Urinary bladder (tissue), 3 donors: ENCODE measurements at regions not wholly inside any gene's neighbourhood (a gene's known extent, or its start where the extent isn't known, plus 50 kb on each side); places are given as distances from the start of the nearest gene placed in this dataset.

Source experiments
- DNase-seq: peaks from one replicate; pipeline ENCODE4 v3.0.0-alpha.2; 2015; ENCODE audit errors: extremely low spot score
- H3K27ac ChIP-seq: one replicate; pipeline ENCODE4 v1.5.1; 2013; ENCODE audit warnings: low read depth, mild to moderate bottlenecking, moderate library complexity
- H3K36me3 ChIP-seq: one replicate; pipeline ENCODE4 v1.6.1; 2013; ENCODE audit warnings: mild to moderate bottlenecking, moderate library complexity; ENCODE audit not compliant: insufficient read depth
- H3K4me1 ChIP-seq: one replicate; pipeline ENCODE4 v1.6.1; 2013; ENCODE audit warnings: mild to moderate bottlenecking, moderate library complexity; ENCODE audit not compliant: insufficient read depth
- H3K4me3 ChIP-seq: one replicate; pipeline ENCODE4 v1.5.1; 2013; ENCODE audit warnings: low read depth, low read length
- WGBS: extraction: QIAGEN DNeasy Blood & Tissue Kit; methylation state at CpG from one replicate; pipeline ENCODE4 v1.1.7; 2013; 5-methylcytosine and 5-hydroxymethylcytosine counted together
- donor health status: healthy with polysubstance abuse.
- donor health status: healthy.

DNA sequence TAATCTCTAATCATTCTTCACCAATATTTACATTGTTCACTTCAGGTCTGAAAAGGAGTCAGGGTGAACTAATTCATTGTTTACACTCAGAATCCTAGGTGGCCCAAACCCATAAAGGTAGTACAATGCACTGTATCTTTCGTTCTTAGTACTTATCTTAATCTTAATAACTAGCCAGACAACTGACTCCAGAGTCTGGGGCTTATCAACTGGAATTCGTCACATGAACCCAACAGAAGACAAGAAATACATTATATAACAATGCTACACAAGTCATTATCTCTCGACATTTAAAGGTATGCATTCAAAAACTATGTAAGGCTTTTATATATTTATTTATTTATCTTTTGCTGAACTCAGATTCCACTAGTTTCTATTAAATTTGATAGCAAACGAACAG lies 125.9 kb upstream of the ESRRG start:
- no peak for DNase-seq
- no peaks in the 10 kb centered on the region for H3K4me1 ChIP-seq
- WGBS, result 49% methylated on average over 4 of the region's 4 CpGs
- H3K4me3 ChIP-seq, result no peak overlapping the region
- H3K27ac ChIP-seq, result no peak overlapping the region
- no peaks in the 10 kb centered on the region for H3K36me3 ChIP-seq

DNA sequence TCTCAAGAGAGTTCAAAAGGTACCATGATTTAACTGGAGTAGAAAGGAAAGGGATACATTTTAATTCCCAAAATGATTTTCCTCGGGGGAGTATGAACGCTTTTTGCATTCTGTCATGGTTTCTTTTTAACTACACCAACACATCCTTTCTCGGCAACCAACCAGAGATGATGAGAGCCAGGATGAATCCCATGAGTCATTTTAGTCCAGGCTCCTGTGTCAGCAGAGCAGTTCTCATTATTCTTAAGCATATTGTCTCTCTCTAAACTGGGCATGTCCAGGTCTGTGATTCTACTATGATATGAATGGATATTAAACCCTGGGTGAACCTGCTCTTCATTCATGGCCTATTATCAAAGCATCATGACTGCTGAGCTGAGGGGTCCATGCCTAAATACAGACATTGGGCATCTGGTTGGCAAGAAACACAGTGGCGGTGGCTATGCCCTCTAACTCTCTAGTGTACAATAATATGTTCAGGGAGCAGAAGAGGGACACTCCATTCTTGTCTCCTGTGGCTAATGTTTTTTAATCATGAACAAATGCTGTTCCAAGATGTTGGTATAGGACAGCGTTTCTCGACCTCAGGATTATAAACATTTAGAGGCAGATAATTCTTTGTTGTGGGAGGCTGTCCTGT lies 124.3 kb upstream of the ESRRG start:
- Histone ChIP-seq H3K27ac (no peak overlapping the region), H3K4me1 (no peaks in the 10 kb centered on the region), H3K36me3 (no peaks in the 10 kb centered on the region), H3K4me3 (no peak overlapping the region)
- 74% methylated on average over 6 of the region's 6 CpGs for WGBS
- no peak for DNase-seq

DNA sequence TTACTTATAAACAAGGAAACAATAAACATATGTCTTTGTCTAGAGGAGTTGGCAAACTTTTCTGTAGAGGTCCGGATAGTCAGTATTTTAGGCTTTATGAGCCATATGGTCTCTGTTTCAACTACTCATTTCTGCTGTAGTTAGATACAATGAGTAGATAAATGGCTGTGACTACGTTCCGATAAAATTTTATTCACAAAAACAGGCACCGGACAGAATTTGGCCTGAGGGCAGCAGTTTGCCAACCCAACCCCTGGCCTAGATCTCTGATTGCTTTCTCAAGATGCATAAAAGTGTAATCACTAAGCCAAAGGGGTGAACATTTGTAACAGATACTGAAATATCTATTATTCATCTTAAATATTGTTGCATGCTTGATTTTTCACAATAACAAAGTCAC lies 123.1 kb upstream of the ESRRG start:
- H3K27ac ChIP-seq, result no peak overlapping the region
- H3K4me3 ChIP-seq, result no peak overlapping the region
- H3K36me3 ChIP-seq, result no peaks in the 10 kb centered on the region
- 66% methylated on average over 4 of the region's 4 CpGs for WGBS
- H3K4me1 ChIP-seq, result no peaks in the 10 kb centered on the region
- no peak for DNase-seq

DNA sequence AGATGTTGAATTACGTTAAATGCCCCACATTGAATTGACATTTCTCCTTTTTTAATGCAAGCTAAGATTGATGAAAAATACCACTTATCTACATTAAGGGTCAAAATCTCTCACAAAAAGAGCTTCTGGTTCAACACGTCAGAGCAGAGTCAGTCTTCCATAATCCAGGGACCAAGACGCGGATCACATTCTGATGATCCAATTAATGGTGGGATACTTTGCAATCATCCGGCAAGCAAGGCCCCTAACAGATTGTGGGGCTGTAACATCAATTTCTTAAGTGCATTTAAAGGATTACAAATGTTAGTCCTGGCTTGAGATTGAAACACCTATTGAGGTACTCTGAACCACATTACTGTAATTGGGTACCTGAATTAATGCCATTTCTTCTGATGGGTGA lies 120.2 kb upstream of the ESRRG start:
- H3K4me3 ChIP-seq, result no peak overlapping the region
- no peak for DNase-seq
- H3K27ac ChIP-seq, result no peak overlapping the region
- H3K36me3 ChIP-seq, result no peaks in the 10 kb centered on the region
- 96% methylated on average over 5 of the region's 5 CpGs for WGBS
- no peaks in the 10 kb centered on the region for H3K4me1 ChIP-seq

DNA sequence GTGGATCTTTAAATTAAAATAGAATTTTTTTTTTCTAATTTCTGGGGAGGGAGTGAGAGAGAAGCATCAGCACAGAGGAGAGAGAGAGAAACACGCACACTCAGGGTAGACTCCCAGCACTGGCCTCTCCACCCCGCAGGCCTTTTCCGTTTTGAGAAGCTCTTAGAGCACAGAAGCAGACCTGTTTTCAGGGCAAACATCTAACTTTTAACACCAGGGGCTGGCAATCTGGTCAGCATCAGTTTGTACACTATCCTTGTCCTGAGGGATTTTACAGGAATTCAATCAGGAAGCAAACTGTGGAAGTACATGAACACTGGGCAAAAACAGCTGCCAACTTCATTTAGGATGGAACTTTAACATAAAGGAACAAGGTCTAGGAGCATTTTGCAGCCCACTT lies 117.9 kb upstream of the ESRRG start:
- 54% methylated on average over 3 of the region's 3 CpGs for WGBS
- H3K27ac ChIP-seq, result no peak overlapping the region
- H3K4me3 ChIP-seq, result no peak overlapping the region
- no peaks in the 10 kb centered on the region for H3K36me3 ChIP-seq
- no peak for DNase-seq
- no peaks in the 10 kb centered on the region for H3K4me1 ChIP-seq

DNA sequence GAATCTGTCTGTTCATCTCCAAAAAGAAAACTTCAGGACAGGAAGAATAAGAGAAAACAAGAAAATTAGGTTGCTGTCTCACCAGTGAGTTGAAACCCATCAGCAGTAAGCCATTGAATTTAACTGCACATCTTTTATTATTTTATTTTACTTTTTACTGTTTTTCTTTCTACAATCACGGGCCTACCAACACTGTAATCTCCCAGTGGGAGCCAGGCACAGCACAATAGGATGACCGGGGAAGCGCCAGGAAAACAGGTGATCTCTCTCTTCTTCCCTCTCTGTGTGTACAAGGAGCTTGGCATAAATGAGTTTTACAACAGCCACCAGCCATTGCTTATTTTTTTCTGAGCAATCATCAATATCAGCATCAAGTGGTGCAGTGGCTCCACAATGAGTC lies 113.1 kb upstream of the ESRRG start:
- Histone ChIP-seq H3K27ac (no peak overlapping the region), H3K36me3 (no peaks in the 10 kb centered on the region)
- 87% methylated on average over 3 of the region's 3 CpGs for WGBS

DNA sequence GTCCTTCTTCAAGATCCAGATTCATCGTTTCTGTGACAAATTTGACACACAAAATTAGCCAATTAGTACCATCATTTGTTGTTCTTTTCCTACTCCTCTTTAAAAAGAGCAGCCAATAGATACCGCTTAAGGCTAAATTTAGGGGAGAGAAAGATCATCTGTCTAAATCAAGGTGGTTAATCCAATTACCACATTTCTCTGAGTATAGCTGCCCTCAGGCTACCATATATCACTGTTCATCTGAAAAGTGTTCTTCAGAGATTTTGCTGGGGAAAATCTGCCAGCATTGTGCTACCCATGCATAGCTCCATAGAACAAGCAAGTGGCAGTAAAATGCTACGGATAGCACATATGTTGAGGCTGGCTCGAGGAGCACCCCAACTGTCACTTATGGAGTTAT lies 110.3 kb upstream of the ESRRG start:
- no peak overlapping the region for H3K27ac ChIP-seq
- H3K4me3 ChIP-seq, result no peak overlapping the region
- no peaks in the 10 kb centered on the region for H3K36me3 ChIP-seq
- WGBS, result 92% methylated on average over 4 of the region's 4 CpGs
- DNase-seq, result no peak
- no peaks in the 10 kb centered on the region for H3K4me1 ChIP-seq

More for the DNA sequence above, 113.1 kb upstream of the ESRRG start:
- no peak for DNase-seq
- Histone ChIP-seq H3K4me3 (no peak overlapping the region), H3K4me1 (no peaks in the 10 kb centered on the region)

DNA sequence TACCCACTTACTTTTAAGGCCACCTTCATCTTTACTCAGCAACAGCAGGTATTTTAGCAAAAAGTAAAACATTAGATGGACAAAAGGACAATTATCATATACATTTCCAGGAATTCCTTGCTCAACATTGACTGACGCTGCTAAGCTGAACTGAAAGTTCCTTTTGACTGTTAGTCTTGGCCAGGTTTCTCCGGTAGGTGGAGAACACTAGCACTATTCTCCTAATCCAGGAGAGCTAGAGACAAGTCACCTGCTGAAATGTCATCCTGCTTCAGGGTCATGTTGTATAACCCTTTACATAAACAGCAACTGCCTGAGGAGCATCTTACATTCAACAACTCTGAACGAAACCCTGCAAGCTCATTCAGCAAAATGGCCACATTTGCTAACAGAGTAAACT lies 109.0 kb upstream of the ESRRG start:
- 91% methylated on average over 3 of the region's 3 CpGs for WGBS
- H3K4me1 ChIP-seq, result no peaks in the 10 kb centered on the region
- no peak for DNase-seq
- no peak overlapping the region for H3K4me3 ChIP-seq
- no peaks in the 10 kb centered on the region for H3K36me3 ChIP-seq
- no peak overlapping the region for H3K27ac ChIP-seq

DNA sequence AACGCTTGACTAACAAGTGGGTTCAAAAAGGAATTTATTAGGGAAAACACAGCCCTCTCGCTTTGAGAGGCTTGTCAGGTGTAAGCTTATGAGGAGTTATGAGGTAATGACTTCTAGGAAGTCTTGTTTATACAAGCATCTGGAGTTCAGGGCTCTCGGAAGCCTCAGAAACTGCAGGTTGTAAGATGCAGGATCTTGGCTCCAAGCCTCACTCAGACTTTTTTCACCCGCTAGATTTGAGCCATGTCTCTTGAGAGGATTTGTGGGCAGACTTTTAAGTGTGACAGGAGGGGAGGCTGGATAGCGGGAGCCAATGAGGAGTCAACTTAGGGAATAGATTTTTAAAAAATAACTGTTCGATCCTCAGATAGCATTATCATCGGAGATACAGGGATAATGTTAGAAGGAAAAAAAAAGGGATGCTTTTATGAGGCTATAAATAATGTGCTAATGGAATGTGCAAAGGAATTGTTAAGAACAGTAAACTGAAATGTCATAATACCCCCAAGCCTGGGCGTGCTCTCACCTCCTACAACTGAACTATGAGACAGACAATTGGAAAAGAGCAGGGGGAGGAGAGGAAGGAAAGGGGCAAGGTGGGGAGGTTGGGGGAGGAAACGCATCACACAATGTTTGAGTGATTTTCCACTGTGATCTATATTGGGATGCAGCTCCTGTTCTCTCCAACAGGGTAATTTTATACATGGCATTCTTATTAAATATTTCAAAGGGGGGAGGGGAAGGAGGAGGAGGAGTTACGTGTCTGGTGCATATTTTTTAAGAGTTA lies 107.4 kb upstream of the ESRRG start:
- 25% methylated on average over 10 of the region's 10 CpGs for WGBS
- H3K4me3 ChIP-seq, result no peak overlapping the region
- H3K27ac ChIP-seq, result no peak overlapping the region

DNA sequence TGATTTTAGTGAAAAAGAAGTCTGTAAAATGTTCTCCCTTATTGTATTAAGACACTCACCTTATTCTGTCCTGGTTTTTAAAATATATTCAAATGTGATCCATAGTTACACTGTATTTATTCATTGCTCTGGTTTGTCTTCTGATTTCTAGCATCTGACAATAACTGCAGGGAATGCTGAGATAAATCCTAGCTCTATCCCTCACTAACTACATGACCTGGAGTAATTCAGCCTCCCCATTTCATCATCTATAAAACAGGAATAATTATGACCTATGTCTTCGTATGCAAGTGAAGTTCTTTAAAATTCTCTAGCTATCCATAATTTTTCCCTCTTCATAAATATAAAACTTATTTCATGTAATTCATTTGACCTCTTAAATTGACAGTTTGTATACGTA lies 104.0 kb upstream of the ESRRG start:
- no peak overlapping the region for H3K4me3 ChIP-seq
- H3K36me3 ChIP-seq, result no peaks in the 10 kb centered on the region
- DNase-seq, result no peak
- no peaks in the 10 kb centered on the region for H3K4me1 ChIP-seq
- H3K27ac ChIP-seq, result no peak overlapping the region
- 93% methylated on average over 2 of the region's 2 CpGs for WGBS

More for the DNA sequence above, 107.4 kb upstream of the ESRRG start:
- Histone ChIP-seq H3K36me3 (no peaks in the 10 kb centered on the region), H3K4me1 (no peaks in the 10 kb centered on the region)
- DNase-seq, result no peak

DNA sequence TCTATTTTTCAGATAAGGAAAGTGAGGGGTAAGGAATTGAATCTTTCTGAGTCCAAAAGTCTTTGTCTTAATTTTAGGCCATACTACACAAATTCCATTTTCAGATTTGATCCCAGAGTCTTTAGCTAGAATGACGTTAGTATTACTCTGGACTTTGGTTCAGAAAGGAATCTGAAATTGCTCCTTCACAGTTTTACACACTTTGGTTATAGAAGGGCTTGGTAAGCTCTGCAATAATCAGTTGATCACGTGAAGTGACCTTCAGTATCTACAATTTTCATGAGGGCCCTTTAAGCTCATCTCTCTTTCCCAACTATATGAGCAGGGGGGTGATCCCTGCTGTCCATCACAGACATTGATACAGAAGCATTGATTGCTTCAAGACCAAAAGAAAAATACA lies 103.4 kb upstream of the ESRRG start:
- no peak overlapping the region for H3K4me3 ChIP-seq
- no peaks in the 10 kb centered on the region for H3K36me3 ChIP-seq
- H3K4me1 ChIP-seq, result no peaks in the 10 kb centered on the region
- 85% methylated on average over 2 of the region's 2 CpGs for WGBS
- DNase-seq, result no peak
- H3K27ac ChIP-seq, result no peak overlapping the region

DNA sequence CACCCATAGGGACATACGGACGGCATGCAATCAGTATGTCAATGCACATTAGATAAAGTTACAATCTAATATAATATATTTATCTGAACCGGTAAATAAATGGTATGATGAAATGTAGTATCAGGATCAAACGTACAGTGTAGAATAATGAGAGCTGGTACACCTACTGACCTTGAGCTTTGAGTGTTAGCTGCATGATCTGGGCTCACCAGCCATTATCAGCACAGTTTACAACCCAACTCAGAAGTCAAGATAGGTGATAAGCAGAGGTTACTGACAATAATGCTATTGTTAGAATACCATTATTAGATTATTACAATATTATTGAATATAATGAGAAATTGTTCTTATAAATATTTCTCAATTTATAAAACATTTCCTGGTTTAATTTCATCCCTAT lies 103.0 kb upstream of the ESRRG start:
- DNase-seq, result no peak
- Histone ChIP-seq H3K4me3 (no peak overlapping the region), H3K36me3 (no peaks in the 10 kb centered on the region), H3K27ac (no peak overlapping the region), H3K4me1 (no peaks in the 10 kb centered on the region)
- 91% methylated on average over 4 of the region's 4 CpGs for WGBS

DNA sequence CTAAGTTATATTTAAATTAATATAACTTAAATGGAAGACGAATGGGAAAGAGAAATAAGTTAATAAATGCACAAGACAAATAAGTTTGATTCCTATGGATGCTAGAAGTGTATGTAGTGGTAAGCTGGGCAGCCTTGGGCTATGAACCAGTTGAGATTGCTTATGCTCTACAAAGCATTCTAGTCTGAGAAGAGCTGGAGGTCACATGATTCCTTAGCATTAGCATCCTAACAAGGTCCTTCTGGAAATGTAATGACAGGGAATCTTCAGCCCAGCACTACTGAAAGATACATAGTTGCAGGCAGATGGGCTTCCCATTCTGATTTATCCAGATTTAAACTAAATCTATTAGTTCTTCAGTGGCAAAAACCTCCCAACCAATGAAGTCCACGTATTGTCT lies 102.3 kb upstream of the ESRRG start:
- H3K4me1 ChIP-seq, result no peaks in the 10 kb centered on the region
- H3K4me3 ChIP-seq, result no peak overlapping the region
- no peak overlapping the region for H3K27ac ChIP-seq
- DNase-seq, result no peak
- no peaks in the 10 kb centered on the region for H3K36me3 ChIP-seq
- 78% methylated on average over 2 of the region's 2 CpGs for WGBS

DNA sequence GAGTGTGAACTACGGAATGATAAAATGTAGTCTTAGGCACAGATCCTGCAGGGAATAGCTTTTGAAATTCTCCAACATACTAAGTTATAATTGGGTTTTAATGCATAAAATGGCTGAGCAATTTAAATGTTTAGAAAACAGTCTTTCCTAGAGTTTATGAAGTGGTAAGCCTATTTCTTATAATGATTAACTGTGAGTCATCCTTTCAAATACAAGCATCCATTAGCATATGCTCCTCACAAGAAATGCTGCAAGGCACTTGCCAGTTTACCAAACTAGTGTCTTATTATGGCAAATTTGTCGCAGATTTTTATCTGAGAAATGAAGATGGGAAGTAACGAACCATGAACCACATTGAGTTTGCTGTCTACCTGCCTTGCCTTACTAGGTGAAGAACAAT lies 101.3 kb upstream of the ESRRG start:
- no peak overlapping the region for H3K4me3 ChIP-seq
- H3K27ac ChIP-seq, result no peak overlapping the region
- no peaks in the 10 kb centered on the region for H3K4me1 ChIP-seq
- H3K36me3 ChIP-seq, result no peaks in the 10 kb centered on the region
- no peak for DNase-seq
- WGBS, result 93% methylated on average over 3 of the region's 3 CpGs
